Smooth muscle cell (in vitro differentiated cells): ENCODE measurements at regions not wholly inside any gene's neighbourhood (a gene's known extent, or its start where the extent isn't known, plus 50 kb on each side); places are given as distances from the start of the nearest gene placed in this dataset.

Source experiments
- DNase-seq: peaks from one replicate; lab custom pipeline; 2025; ENCODE audit not compliant: unreplicated experiment; lab: John Stamatoyannopoulos, UW
- H2AFZ ChIP-seq: fragments of 200-600 bp; sonication (generic); 2 replicates; pipeline ENCODE4 v1.6.0; 2016; ENCODE audit warnings: antibody characterized with exemption, low read depth, mild to moderate bottlenecking
- H3F3A ChIP-seq: fragments of 200-600 bp; sonication (generic); 2 replicates; pipeline ENCODE4 v1.6.0; 2017; ENCODE audit warnings: antibody characterized with exemption, low read depth
- H3K27ac ChIP-seq: fragments of 200-600 bp; sonication (generic); 2 replicates; pipeline ENCODE4 v1.5.1; 2016; ENCODE audit warnings: low read depth, mild to moderate bottlenecking
- H3K27me3 ChIP-seq: fragments of 200-600 bp; sonication (generic); 2 replicates; pipeline ENCODE4 v1.6.1; 2016; ENCODE audit warnings: low read depth, mild to moderate bottlenecking
- H3K36me3 ChIP-seq: fragments of 200-600 bp; sonication (generic); 2 replicates; pipeline ENCODE4 v1.5.1; 2016; ENCODE audit warnings: low read depth
- H3K4me1 ChIP-seq: fragments of 200-600 bp; sonication (generic); 2 replicates; pipeline ENCODE4 v1.5.1; 2016; ENCODE audit warnings: low read depth
- H3K4me2 ChIP-seq: fragments of 200-600 bp; sonication (generic); 2 replicates; pipeline ENCODE4 v1.6.0; 2016; ENCODE audit warnings: mild to moderate bottlenecking
- H3K4me3 ChIP-seq: fragments of 200-600 bp; sonication (generic); 2 replicates; pipeline ENCODE4 v1.5.1; 2016; ENCODE audit warnings: mild to moderate bottlenecking
- H3K79me2 ChIP-seq: fragments of 200-600 bp; sonication (generic); 2 replicates; pipeline ENCODE4 v1.6.0; 2016; ENCODE audit warnings: low read depth, mild to moderate bottlenecking
- H3K9ac ChIP-seq: fragments of 200-600 bp; sonication (generic); 2 replicates; pipeline ENCODE4 v1.6.0; 2016; ENCODE audit warnings: low read depth
- H3K9me3 ChIP-seq: fragments of 200-600 bp; sonication (generic); replicated peaks from 2 replicates; pipeline ENCODE4 v1.5.1; 2016; ENCODE audit warnings: low read depth
- H4K20me1 ChIP-seq: fragments of 200-600 bp; sonication (generic); 2 replicates; pipeline ENCODE4 v1.6.0; 2016; ENCODE audit warnings: low read depth
- CTCF ChIP-seq: fragments of 200-600 bp; sonication (generic); IDR thresholded peaks from 2 replicates; pipeline ENCODE4 v1.5.1; 2017; ENCODE audit warnings: borderline replicate concordance, mild to moderate bottlenecking, antibody characterized with exemption; ENCODE audit not compliant: insufficient read depth, poor library complexity, severe bottlenecking
- WGBS: methylation state at CpG from one replicate; pipeline ENCODE4 v1.1.7; 2016; ENCODE audit warnings: low lambda C conversion rate; 5-methylcytosine and 5-hydroxymethylcytosine counted together

- TF ChIP-seq CTCF, result no peak
- H3K27ac ChIP-seq, result peak overlapping the region; percentile 14
- H2AFZ ChIP-seq, result no peak overlapping the region
- no peaks in the 10 kb centered on the region for H3K27me3 ChIP-seq
- peak overlapping the region; percentile 10 for H3K4me2 ChIP-seq
- no peak overlapping the region for H3K4me3 ChIP-seq
- no peaks in the 10 kb centered on the region for H3F3A ChIP-seq
- no peaks in the 10 kb centered on the region for H3K4me1 ChIP-seq
- H3K79me2 ChIP-seq, result no peaks in the 10 kb centered on the region
- H4K20me1 ChIP-seq, result no peaks in the 10 kb centered on the region
- H3K36me3 ChIP-seq, result no peaks in the 10 kb centered on the region
- no peak for DNase-seq
- 45% methylated on average over 6 of the region's 6 CpGs for WGBS
- no peaks in the 10 kb centered on the region for H3K9me3 ChIP-seq
- peak overlapping the region; percentile 48 for H3K9ac ChIP-seq
Measured at GRCh38 chr20:48463916-48464315, 363.9 kb downstream of the PREX1 start.

- Histone ChIP-seq H3K4me3 (no peak overlapping the region), H3K4me1 (no peaks in the 10 kb centered on the region), H3K4me2 (no peak overlapping the region), H3K79me2 (no peaks in the 10 kb centered on the region), H3K9ac (peak overlapping the region; percentile 48), H2AFZ (no peak overlapping the region), H3F3A (no peaks in the 10 kb centered on the region), H3K27ac (peak overlapping the region; percentile 14), H3K27me3 (no peaks in the 10 kb centered on the region), H4K20me1 (no peaks in the 10 kb centered on the region), H3K9me3 (no peaks in the 10 kb centered on the region), H3K36me3 (no peaks in the 10 kb centered on the region)
- 80% methylated on average over 11 of the region's 11 CpGs for WGBS
- TF ChIP-seq CTCF, result no peak
- no peak for DNase-seq
Measured at GRCh38 chr20:48463096-48463720, 364.6 kb downstream of the PREX1 start.

- no peaks in the 10 kb centered on the region for H3K9me3 ChIP-seq
- H3K27ac ChIP-seq, result no peak overlapping the region
- no peaks in the 10 kb centered on the region for H3F3A ChIP-seq
- no peaks in the 10 kb centered on the region for H4K20me1 ChIP-seq
- H2AFZ ChIP-seq, result no peak overlapping the region
- H3K4me1 ChIP-seq, result peaks cover 3% of the 10 kb centered on the region
- H3K9ac ChIP-seq, result no peak overlapping the region
- 85% methylated on average over 3 of the region's 3 CpGs for WGBS
- no peak overlapping the region for H3K4me3 ChIP-seq
- TF ChIP-seq CTCF, result no peak
- H3K79me2 ChIP-seq, result no peaks in the 10 kb centered on the region
- H3K27me3 ChIP-seq, result no peaks in the 10 kb centered on the region
- no peak for DNase-seq
- H3K4me2 ChIP-seq, result no peak overlapping the region
- no peaks in the 10 kb centered on the region for H3K36me3 ChIP-seq
Measured at GRCh38 chr20:48461735-48462119, 366.1 kb downstream of the PREX1 start.

- no peaks in the 10 kb centered on the region for H3K79me2 ChIP-seq
- no peak overlapping the region for H2AFZ ChIP-seq
- H3K4me1 ChIP-seq, result peaks cover 9% of the 10 kb centered on the region
- no peak for DNase-seq
- no peak overlapping the region for H3K9ac ChIP-seq
- no peaks in the 10 kb centered on the region for H3K27me3 ChIP-seq
- H3K4me3 ChIP-seq, result no peak overlapping the region
- TF ChIP-seq CTCF, result no peak
- no peaks in the 10 kb centered on the region for H4K20me1 ChIP-seq
- no peaks in the 10 kb centered on the region for H3K9me3 ChIP-seq
- no peaks in the 10 kb centered on the region for H3F3A ChIP-seq
- no peak overlapping the region for H3K4me2 ChIP-seq
- no peaks in the 10 kb centered on the region for H3K36me3 ChIP-seq
- no peak overlapping the region for H3K27ac ChIP-seq
- 43% methylated on average over 12 of the region's 12 CpGs for WGBS
Measured at GRCh38 chr20:48461091-48461734, 366.6 kb downstream of the PREX1 start.
